Testis (tissue), 2 donors: ENCODE measurements at regions not wholly inside any gene's neighbourhood (a gene's known extent, or its start where the extent isn't known, plus 50 kb on each side); places are given as distances from the start of the nearest gene placed in this dataset.

Source experiments
- POLR2A ChIP-seq: fragments of 450-650 bp; IDR thresholded peaks from one replicate; pipeline ENCODE4 v1.6.1; 2017; ENCODE audit warnings: antibody characterized with exemption, mild to moderate bottlenecking, moderate library complexity
- TF ChIP-seq, protein P1 (sequence below), 3 experiments: fragments of 450-650 bp in 2 of 3; fragments of 200-600 bp in 1 of 3; sonication (generic) in 1 of 3; IDR thresholded peaks; one replicate each; pipeline ENCODE4 v1.5.1; 2016 to 2019; ENCODE audit warnings: antibody characterized with exemption in 3 of 3, mild to moderate bottlenecking in 2 of 3, moderate library complexity in 1 of 3

DNA sequence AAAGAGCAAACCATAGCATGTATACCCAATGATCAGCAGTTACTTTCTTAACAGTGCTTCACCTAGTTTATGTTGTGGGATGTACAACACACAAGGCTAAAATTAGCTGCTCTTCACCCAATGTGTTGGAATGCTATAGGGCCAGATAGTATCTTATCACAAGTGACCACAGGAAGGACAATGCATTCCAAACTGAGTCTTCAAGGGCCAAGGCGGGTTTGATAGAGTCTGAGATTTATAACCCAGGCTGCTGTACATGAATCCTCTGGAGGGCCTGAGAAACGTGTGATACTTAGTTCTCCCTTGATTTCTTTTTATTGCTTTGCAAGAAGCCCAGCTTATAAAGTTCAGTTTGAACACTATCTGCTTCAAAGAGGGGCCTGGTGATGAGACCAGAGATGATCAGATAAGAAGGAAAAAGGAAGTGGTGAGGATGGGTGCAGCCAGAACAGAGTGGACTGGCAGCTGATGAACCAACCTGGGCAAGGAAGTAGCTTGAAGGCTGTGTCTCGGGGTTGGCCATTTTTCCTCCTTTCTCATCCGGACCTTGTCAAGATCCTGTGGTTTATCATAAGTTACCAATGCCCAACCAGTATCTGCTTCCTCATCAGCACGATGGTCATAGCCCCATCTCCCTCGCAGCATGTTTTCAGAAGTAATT, 62.2 kb upstream of the BMP2 start:
- TF ChIP-seq, protein P1, sequence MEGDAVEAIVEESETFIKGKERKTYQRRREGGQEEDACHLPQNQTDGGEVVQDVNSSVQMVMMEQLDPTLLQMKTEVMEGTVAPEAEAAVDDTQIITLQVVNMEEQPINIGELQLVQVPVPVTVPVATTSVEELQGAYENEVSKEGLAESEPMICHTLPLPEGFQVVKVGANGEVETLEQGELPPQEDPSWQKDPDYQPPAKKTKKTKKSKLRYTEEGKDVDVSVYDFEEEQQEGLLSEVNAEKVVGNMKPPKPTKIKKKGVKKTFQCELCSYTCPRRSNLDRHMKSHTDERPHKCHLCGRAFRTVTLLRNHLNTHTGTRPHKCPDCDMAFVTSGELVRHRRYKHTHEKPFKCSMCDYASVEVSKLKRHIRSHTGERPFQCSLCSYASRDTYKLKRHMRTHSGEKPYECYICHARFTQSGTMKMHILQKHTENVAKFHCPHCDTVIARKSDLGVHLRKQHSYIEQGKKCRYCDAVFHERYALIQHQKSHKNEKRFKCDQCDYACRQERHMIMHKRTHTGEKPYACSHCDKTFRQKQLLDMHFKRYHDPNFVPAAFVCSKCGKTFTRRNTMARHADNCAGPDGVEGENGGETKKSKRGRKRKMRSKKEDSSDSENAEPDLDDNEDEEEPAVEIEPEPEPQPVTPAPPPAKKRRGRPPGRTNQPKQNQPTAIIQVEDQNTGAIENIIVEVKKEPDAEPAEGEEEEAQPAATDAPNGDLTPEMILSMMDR (IDR thresholded peaks at IDR 0.05) = no peak
- no peak for TF ChIP-seq POLR2A
